ENCODE measurements at regions not wholly inside any gene's neighbourhood (a gene's known extent, or its start where the extent isn't known, plus 50 kb on each side); places are given as distances from the start of the nearest gene placed in this dataset.

DNA sequence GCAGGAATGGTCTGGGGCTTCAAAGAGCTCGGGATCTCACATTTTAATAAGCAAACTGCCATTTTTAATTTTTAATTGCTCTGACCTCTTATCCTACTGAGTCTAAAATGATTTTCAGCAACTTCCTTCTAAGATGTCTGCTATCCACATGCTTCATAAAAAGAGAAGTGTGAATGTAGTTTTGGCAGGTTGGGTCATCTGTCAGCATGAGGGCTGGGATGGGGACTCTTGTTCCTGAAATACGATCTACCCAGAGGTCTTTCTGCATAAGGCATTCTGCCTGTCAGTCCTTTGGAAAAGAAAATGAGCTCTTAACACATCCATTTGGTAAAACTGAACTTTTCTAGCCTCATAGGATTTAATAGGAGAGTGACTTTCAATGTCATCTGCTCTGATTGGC, 252.8 kb upstream of the APCDD1 start:
- H3K27me3 Mint-ChIP-seq (ENCODE audit: low read depth, unreplicated experiment): peaks cover 19% of the 10 kb centered on the region
- no peak for DNase-seq (ENCODE audit: low read depth)
- H3K9me3 Mint-ChIP-seq (ENCODE audit: unreplicated experiment): peaks cover 4% of the 10 kb centered on the region
- Histone ChIP-seq H3K27ac (ENCODE audit: low read depth, low read length) (no peak overlapping the region), H3K4me2 (ENCODE audit: low read length) (no peak overlapping the region), H3K36me3 (ENCODE audit: insufficient read depth, low read length) (no peaks in the 10 kb centered on the region), H3K9me3 (ENCODE audit: insufficient read depth, low read depth, low read length) (no peaks in the 10 kb centered on the region), H4K20me1 (ENCODE audit: insufficient read depth, low read length) (no peaks in the 10 kb centered on the region), H3K9ac (ENCODE audit: low read length) (no peak overlapping the region), H3K27me3 (ENCODE audit: insufficient read depth, low read length) (peaks cover 8% of the 10 kb centered on the region), H2AFZ (ENCODE audit: low read depth, low read length) (no peak overlapping the region), H3K4me3 (ENCODE audit: insufficient read depth, low read depth, low read length) (no peak overlapping the region), H3K4me1 (ENCODE audit: insufficient read depth, low read length) (no peaks in the 10 kb centered on the region), H3K79me2 (ENCODE audit: insufficient read depth, low read length) (no peaks in the 10 kb centered on the region)
- H3K4me1 Mint-ChIP-seq (ENCODE audit: low read depth, unreplicated experiment): peaks cover 5% of the 10 kb centered on the region
- TF ChIP-seq EZH2 (IDR thresholded peaks at IDR 0.05; ENCODE audit: insufficient read depth, low read length) (no peak), CTCF (IDR thresholded peaks at IDR 0.05; ENCODE audit: insufficient read depth, low read depth, low read length) (no peak)
- FAIRE-seq: no peak
- no peak overlapping the region for H3K4me3 Mint-ChIP-seq (ENCODE audit: unreplicated experiment)
- H3K27ac Mint-ChIP-seq (ENCODE audit: unreplicated experiment): no peak overlapping the region
- no peaks in the 10 kb centered on the region for H3K36me3 Mint-ChIP-seq (ENCODE audit: low read depth, unreplicated experiment)

DNA sequence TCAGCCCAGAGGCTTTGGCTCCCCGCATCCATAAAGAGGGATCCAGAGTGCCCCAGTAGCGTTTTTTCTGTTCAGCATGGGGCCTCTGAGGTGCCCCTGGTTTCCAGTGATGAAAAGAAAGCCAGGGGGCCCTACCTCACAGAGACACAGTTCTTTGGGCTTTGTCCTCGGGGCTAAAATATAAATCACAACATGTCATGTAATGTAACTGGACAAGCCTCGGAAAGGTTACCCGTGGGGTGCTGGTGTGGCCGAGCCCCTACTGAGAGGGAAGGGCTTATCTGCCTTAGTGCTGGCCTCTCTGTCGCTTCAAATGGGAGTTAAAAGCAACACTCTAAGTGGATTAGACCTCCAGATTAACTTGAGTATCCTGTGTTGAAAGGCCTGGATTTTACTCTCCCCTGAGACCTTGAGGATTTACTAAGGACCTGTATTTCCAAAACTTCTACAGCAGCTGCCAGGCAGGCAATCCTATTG, 251.6 kb upstream of the APCDD1 start:
- H3K27me3 Mint-ChIP-seq (ENCODE audit: low read depth, unreplicated experiment): peaks cover 19% of the 10 kb centered on the region

More for the DNA sequence above, 251.6 kb upstream of the APCDD1 start:
- Histone ChIP-seq H4K20me1 (ENCODE audit: insufficient read depth, low read length) (no peaks in the 10 kb centered on the region), H3K27ac (ENCODE audit: low read depth, low read length) (no peak overlapping the region), H3K27me3 (ENCODE audit: insufficient read depth, low read length) (peaks cover 8% of the 10 kb centered on the region), H3K79me2 (ENCODE audit: insufficient read depth, low read length) (no peaks in the 10 kb centered on the region), H3K9ac (ENCODE audit: low read length) (no peak overlapping the region), H3K36me3 (ENCODE audit: insufficient read depth, low read length) (no peaks in the 10 kb centered on the region), H3K4me2 (ENCODE audit: low read length) (no peak overlapping the region), H2AFZ (ENCODE audit: low read depth, low read length) (no peak overlapping the region), H3K9me3 (ENCODE audit: insufficient read depth, low read depth, low read length) (no peaks in the 10 kb centered on the region), H3K4me3 (ENCODE audit: insufficient read depth, low read depth, low read length) (no peak overlapping the region), H3K4me1 (ENCODE audit: insufficient read depth, low read length) (no peaks in the 10 kb centered on the region)
- no peak for FAIRE-seq
- TF ChIP-seq CTCF (IDR thresholded peaks at IDR 0.05; ENCODE audit: insufficient read depth, low read depth, low read length): no peak
- no peak for TF ChIP-seq EZH2 (IDR thresholded peaks at IDR 0.05; ENCODE audit: insufficient read depth, low read length)
- H3K9me3 Mint-ChIP-seq (ENCODE audit: unreplicated experiment): peaks cover 2% of the 10 kb centered on the region
- H3K27ac Mint-ChIP-seq (ENCODE audit: unreplicated experiment): no peak overlapping the region
- no peak overlapping the region for H3K4me3 Mint-ChIP-seq (ENCODE audit: unreplicated experiment)
- no peak for DNase-seq (ENCODE audit: low read depth)
- peaks cover 5% of the 10 kb centered on the region for H3K4me1 Mint-ChIP-seq (ENCODE audit: low read depth, unreplicated experiment)
- no peaks in the 10 kb centered on the region for H3K36me3 Mint-ChIP-seq (ENCODE audit: low read depth, unreplicated experiment)

Data from astrocyte (in vitro differentiated cells and primary cell).